Activated CD4-positive, alpha-beta T cell treated with anti-CD3 and anti-CD28 coated beads, Interleukin-2, Interleukin-4, amounts not matched to agents 100 ng/mL and 50 ng/mL, durations not matched to agents 16 hours and 8 hours (primary cell): ENCODE measurements at regions not wholly inside any gene's neighbourhood (a gene's known extent, or its start where the extent isn't known, plus 50 kb on each side); places are given as distances from the start of the nearest gene placed in this dataset.

ENCODE experiments used
- DNase-seq: peaks from one replicate; pipeline ENCODE4 v3.0.0-alpha.2; 2020; ENCODE audit warnings: low spot score

GRCh38 chr5:23579566-23579965, 72.2 kb downstream of the PRDM9 start:
- DNase-seq: no peak

GRCh38 chr5:23583081-23583480, 75.7 kb downstream of the PRDM9 start:
- no peak for DNase-seq

- no peak for DNase-seq
Measured at GRCh38 chr5:23588841-23589326, 81.5 kb downstream of the PRDM9 start.

- no peak for DNase-seq
Measured at GRCh38 chr5:23591250-23591649, 83.8 kb downstream of the PRDM9 start.

- no peak for DNase-seq
Measured at GRCh38 chr5:23606927-23607326, 99.5 kb downstream of the PRDM9 start.

GRCh38 chr5:23612701-23613100, 105.3 kb downstream of the PRDM9 start:
- no peak for DNase-seq

GRCh38 chr5:23613566-23613965, 106.2 kb downstream of the PRDM9 start:
- no peak for DNase-seq

- DNase-seq: no peak
Measured at GRCh38 chr5:23614422-23614821, 107.0 kb downstream of the PRDM9 start.

GRCh38 chr5:23626961-23627360, 119.6 kb downstream of the PRDM9 start:
- DNase-seq: no peak

GRCh38 chr5:23627976-23628375, 120.6 kb downstream of the PRDM9 start:
- no peak for DNase-seq

GRCh38 chr5:23629396-23629795, 122.0 kb downstream of the PRDM9 start:
- DNase-seq: no peak

GRCh38 chr5:23631302-23632045, 124.1 kb downstream of the PRDM9 start:
- DNase-seq: no peak

- DNase-seq: no peak
Measured at GRCh38 chr5:23635938-23636337, 128.5 kb downstream of the PRDM9 start.

- no peak for DNase-seq
Measured at GRCh38 chr5:23639326-23639725, 131.9 kb downstream of the PRDM9 start.

GRCh38 chr5:23648656-23649055, 141.2 kb downstream of the PRDM9 start:
- no peak for DNase-seq

GRCh38 chr5:23649594-23649993, 142.2 kb downstream of the PRDM9 start:
- no peak for DNase-seq

GRCh38 chr5:23655674-23656073, 148.3 kb downstream of the PRDM9 start:
- no peak for DNase-seq

- DNase-seq: no peak
Measured at GRCh38 chr5:23675456-23675855, 168.0 kb downstream of the PRDM9 start.

- no peak for DNase-seq
Measured at GRCh38 chr5:23677996-23678395, 170.6 kb downstream of the PRDM9 start.

- no peak for DNase-seq
Measured at GRCh38 chr5:23684103-23684502, 176.7 kb downstream of the PRDM9 start.

GRCh38 chr5:23703940-23704855, 196.8 kb downstream of the PRDM9 start:
- no peak for DNase-seq

GRCh38 chr5:23717486-23717885, 210.1 kb downstream of the PRDM9 start:
- no peak for DNase-seq

GRCh38 chr5:23718564-23718963, 211.2 kb downstream of the PRDM9 start:
- DNase-seq: no peak
